PC-3 (cell line): ENCODE measurements at regions not wholly inside any gene's neighbourhood (a gene's known extent, or its start where the extent isn't known, plus 50 kb on each side); places are given as distances from the start of the nearest gene placed in this dataset.

Experiments used
- EZH2 ChIP-seq: fragments of 300-600 bp; sonication (generic); IDR thresholded peaks from one replicate; pipeline ENCODE4 v1.6.1; 2017; ENCODE audit warnings: antibody characterized with exemption, mild to moderate bottlenecking, low read length; ENCODE audit not compliant: unreplicated experiment
- TF ChIP-seq, protein P1 (sequence below): fragments of 300-600 bp; sonication (generic); conservative IDR thresholded peaks from 2 replicates; pipeline ENCODE4 v1.5.1; 2017; ENCODE audit warnings: antibody characterized with exemption, low read depth, mild to moderate bottlenecking, low read length

DNA sequence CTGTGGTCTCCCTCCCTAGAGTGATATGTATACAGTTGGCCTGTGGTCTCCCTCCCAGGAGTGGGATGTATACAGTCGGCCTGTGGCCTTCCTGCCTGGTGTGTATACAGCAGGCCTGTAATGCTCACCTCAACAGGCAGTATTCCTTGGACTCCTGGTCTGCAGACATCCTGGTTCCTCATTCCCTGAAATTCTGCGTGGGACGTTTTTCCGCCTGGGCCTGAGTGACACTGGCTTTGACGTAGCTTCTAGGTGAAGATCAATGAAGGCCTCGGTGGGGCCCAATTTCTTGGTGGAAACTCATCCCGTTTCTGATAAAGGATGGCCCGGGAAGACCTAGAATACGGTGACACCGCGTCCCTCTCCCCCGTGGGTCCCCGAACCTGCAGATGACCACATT lies 98.7 kb upstream of the PPP2R3B start:
- TF ChIP-seq, protein P1, sequence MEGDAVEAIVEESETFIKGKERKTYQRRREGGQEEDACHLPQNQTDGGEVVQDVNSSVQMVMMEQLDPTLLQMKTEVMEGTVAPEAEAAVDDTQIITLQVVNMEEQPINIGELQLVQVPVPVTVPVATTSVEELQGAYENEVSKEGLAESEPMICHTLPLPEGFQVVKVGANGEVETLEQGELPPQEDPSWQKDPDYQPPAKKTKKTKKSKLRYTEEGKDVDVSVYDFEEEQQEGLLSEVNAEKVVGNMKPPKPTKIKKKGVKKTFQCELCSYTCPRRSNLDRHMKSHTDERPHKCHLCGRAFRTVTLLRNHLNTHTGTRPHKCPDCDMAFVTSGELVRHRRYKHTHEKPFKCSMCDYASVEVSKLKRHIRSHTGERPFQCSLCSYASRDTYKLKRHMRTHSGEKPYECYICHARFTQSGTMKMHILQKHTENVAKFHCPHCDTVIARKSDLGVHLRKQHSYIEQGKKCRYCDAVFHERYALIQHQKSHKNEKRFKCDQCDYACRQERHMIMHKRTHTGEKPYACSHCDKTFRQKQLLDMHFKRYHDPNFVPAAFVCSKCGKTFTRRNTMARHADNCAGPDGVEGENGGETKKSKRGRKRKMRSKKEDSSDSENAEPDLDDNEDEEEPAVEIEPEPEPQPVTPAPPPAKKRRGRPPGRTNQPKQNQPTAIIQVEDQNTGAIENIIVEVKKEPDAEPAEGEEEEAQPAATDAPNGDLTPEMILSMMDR: no peak
- TF ChIP-seq EZH2: no peak
